ENCODE measurements at regions not wholly inside any gene's neighbourhood (a gene's known extent, or its start where the extent isn't known, plus 50 kb on each side); places are given as distances from the start of the nearest gene placed in this dataset.
"Not testable (repeated sequence)": the region's sequence is repeated elsewhere in the genome, so short reads cannot be mapped to it uniquely, and the experiment has no call there.

- TF ChIP-seq CTCF (IDR thresholded peaks at IDR 0.05; ENCODE audit: low read depth, low read length), result no peak
- peak; percentile 17 to 42 for DNase-seq (ENCODE audit: low read depth in 2 of 2)
- no peak overlapping the region for H3K4me3 ChIP-seq (replicated peaks in 1 of 2; ENCODE audit: low read depth in 2 of 2, low read length in 2 of 2)
Observed at GRCh38 chr9:2267181-2267745, 252.1 kb downstream of the SMARCA2 start.

- no peak for TF ChIP-seq CTCF (IDR thresholded peaks at IDR 0.05; ENCODE audit: low read depth, low read length)
- no peak overlapping the region for H3K4me3 ChIP-seq (replicated peaks in 1 of 2; ENCODE audit: low read depth in 2 of 2, low read length in 2 of 2)
- DNase-seq (ENCODE audit: low read depth in 2 of 2), result no peak
Observed at GRCh38 chr9:2269778-2270177, 254.6 kb downstream of the SMARCA2 start.

- H3K4me3 ChIP-seq (replicated peaks in 1 of 2; ENCODE audit: low read depth in 2 of 2, low read length in 2 of 2), result no peak overlapping the region
- DNase-seq (ENCODE audit: low read depth in 2 of 2), result no peak
- no peak for TF ChIP-seq CTCF (IDR thresholded peaks at IDR 0.05; ENCODE audit: low read depth, low read length)
Observed at GRCh38 chr9:2270565-2270964, 255.4 kb downstream of the SMARCA2 start.

GRCh38 chr9:2271426-2271825 lies 256.3 kb downstream of the SMARCA2 start:
- peak; percentile 44 to 65 for DNase-seq (ENCODE audit: low read depth in 2 of 2)
- no peak overlapping the region for H3K4me3 ChIP-seq (replicated peaks in 1 of 2; ENCODE audit: low read depth in 2 of 2, low read length in 2 of 2)
- no peak for TF ChIP-seq CTCF (IDR thresholded peaks at IDR 0.05; ENCODE audit: low read depth, low read length)

GRCh38 chr9:2274762-2275161 lies 259.6 kb downstream of the SMARCA2 start:
- no peak overlapping the region for H3K4me3 ChIP-seq (replicated peaks in 1 of 2; ENCODE audit: low read depth in 2 of 2, low read length in 2 of 2)
- DNase-seq (ENCODE audit: low read depth in 2 of 2), result no peak
- no peak for TF ChIP-seq CTCF (IDR thresholded peaks at IDR 0.05; ENCODE audit: low read depth, low read length)

- no peak overlapping the region for H3K4me3 ChIP-seq (replicated peaks in 1 of 2; ENCODE audit: low read depth in 2 of 2, low read length in 2 of 2)
- TF ChIP-seq CTCF (IDR thresholded peaks at IDR 0.05; ENCODE audit: low read depth, low read length), result no peak
- no peak for DNase-seq (ENCODE audit: low read depth in 2 of 2)
Observed at GRCh38 chr9:2276296-2276695, 261.1 kb downstream of the SMARCA2 start.

- H3K4me3 ChIP-seq (replicated peaks in 1 of 2; ENCODE audit: low read depth in 2 of 2, low read length in 2 of 2); DNase-seq (ENCODE audit: low read depth in 2 of 2): not testable (repeated sequence)
Observed at GRCh38 chr9:2277133-2277532, 262.0 kb downstream of the SMARCA2 start.

- H3K4me3 ChIP-seq (replicated peaks in 1 of 2; ENCODE audit: low read depth in 2 of 2, low read length in 2 of 2); DNase-seq (ENCODE audit: low read depth in 2 of 2): not testable (repeated sequence)
Observed at GRCh38 chr9:2277644-2278043, 262.5 kb downstream of the SMARCA2 start.

- not testable (repeated sequence) for H3K4me3 ChIP-seq (replicated peaks in 1 of 2; ENCODE audit: low read depth in 2 of 2, low read length in 2 of 2); DNase-seq (ENCODE audit: low read depth in 2 of 2)
Observed at GRCh38 chr9:2279138-2279537, 264.0 kb downstream of the SMARCA2 start.

All from cardiac fibroblast (primary cell).